HepG2 (cell line): ENCODE measurements at regions not wholly inside any gene's neighbourhood (a gene's known extent, or its start where the extent isn't known, plus 50 kb on each side); places are given as distances from the start of the nearest gene placed in this dataset.

Source experiments
- ATAC-seq: fragments of 200-7000 bp; cut with Tn5 transposase; 3 replicates; pipeline ENCODE4 v1.9.1; 2020; ENCODE audit warnings: mild to moderate bottlenecking, moderate library complexity
- BruUV-seq: library from RNA; stranded (reverse); fragments of 400-500 nt; replicated peaks from 2 replicates; lab custom pipeline; 2021; lab: Mats Ljungman, UMichigan
- CTCF ChIA-PET: fragments of 300-600 bp; formaldehyde crosslinking; extraction: SDS; loops from one replicate; lab custom pipeline; 2021; ENCODE audit warnings: low total read pairs, inconsistent platforms, low intra/inter-chr PET ratio; lab: Yijun Ruan, JAX
- POLR2A ChIA-PET: fragments of 350-600 bp; sonication (Branson Sonifier 250); formaldehyde crosslinking; loops from one replicate; lab custom pipeline; 2020; ENCODE audit warnings: antibody characterized with exemption, inconsistent platforms; lab: Yijun Ruan, JAX
- DNase-seq: peaks from one replicate; pipeline ENCODE4 v3.0.0-alpha.2; 2015; ENCODE audit warnings: low spot score
- FAIRE-seq: peaks from 3 replicates; lab custom pipeline; 2011; peaks lifted over from hg19 to GRCh38; lab: Jason Lieb, UNC
- H2AFZ ChIP-seq: one replicate; pipeline ENCODE4 v1.6.1; 2011; ENCODE audit warnings: low read length, inconsistent platforms
- H3K27ac ChIP-seq: fragments of 300-600 bp; 3 replicates; pipeline ENCODE4 v1.8.0; 2011; ENCODE audit warnings: mixed run types, mild to moderate bottlenecking, mixed read lengths, low read length, inconsistent platforms; ENCODE audit not compliant: insufficient read depth; ENCODE audit errors: extremely low read length
- H3K27me3 ChIP-seq, 2 experiments: fragments of 200-600 bp in 1 of 2; 2 replicates in 1 of 2; 3 replicates in 1 of 2; pipeline versions ENCODE4 v1.6.0 to v1.8.0; 2011; ENCODE audit warnings: low read length in 2 of 2, mild to moderate bottlenecking in 2 of 2, moderate library complexity in 2 of 2, inconsistent platforms in 1 of 2; ENCODE audit not compliant: insufficient read depth in 2 of 2, control insufficient read depth in 1 of 2
- H3K36me3 ChIP-seq, 2 experiments: fragments of 200-600 bp in 1 of 2; replicated peaks in 1 of 2; 2 replicates in 1 of 2; 3 replicates in 1 of 2; pipeline versions ENCODE4 v1.5.1 to v1.8.0; 2011; ENCODE audit warnings: low read length in 2 of 2, inconsistent platforms in 1 of 2; ENCODE audit not compliant: insufficient read depth in 2 of 2, control insufficient read depth in 1 of 2
- H3K4me1 ChIP-seq: 2 replicates; pipeline ENCODE4 v1.5.1; 2012; ENCODE audit warnings: low read length, inconsistent platforms; ENCODE audit not compliant: insufficient read depth
- H3K4me2 ChIP-seq: 2 replicates; pipeline ENCODE4 v1.6.0; 2011; ENCODE audit warnings: low read depth, low read length, inconsistent platforms
- H3K4me3 ChIP-seq, 3 experiments: fragments of 200-600 bp in 1 of 3; sonication (generic), shearing (Covaris generic) in 1 of 3; replicated peaks in 1 of 3; 2 replicates each; pipeline ENCODE4 v1.5.1; 2011 to 2016; ENCODE audit warnings: low read length in 3 of 3, inconsistent platforms in 2 of 3, low read depth in 2 of 3, mild to moderate bottlenecking in 2 of 3, control low read depth in 1 of 3, mixed read lengths in 1 of 3; ENCODE audit not compliant: insufficient read depth in 1 of 3
- H3K79me2 ChIP-seq: one replicate; pipeline ENCODE4 v1.6.1; 2011; ENCODE audit warnings: low read length, inconsistent platforms; ENCODE audit not compliant: insufficient read depth
- H3K9ac ChIP-seq: 2 replicates; pipeline ENCODE4 v1.6.0; 2011; ENCODE audit warnings: mild to moderate bottlenecking, low read depth, low read length, inconsistent platforms; ENCODE audit not compliant: insufficient read depth
- H3K9me3 ChIP-seq: 2 replicates; pipeline ENCODE4 v1.5.1; 2012; ENCODE audit warnings: mild to moderate bottlenecking, low read length
- H4K20me1 ChIP-seq: 2 replicates; pipeline ENCODE4 v1.6.0; 2011; ENCODE audit warnings: inconsistent platforms, mild to moderate bottlenecking, low read length, moderate library complexity; ENCODE audit not compliant: insufficient read depth
- ATRX ChIP-seq: sonication (generic); formaldehyde crosslinking; IDR thresholded peaks from 2 replicates; pipeline ENCODE4 v1.4.0; 2020; ENCODE audit warnings: missing genetic modification reagents, borderline replicate concordance
- ELF3 ChIP-seq: IDR thresholded peaks from 2 replicates; pipeline ENCODE4 v1.6.1; 2016; ENCODE audit warnings: missing genetic modification reagents, missing compliant biosample characterization
- HNF1B ChIP-seq: sonication (generic); formaldehyde crosslinking; IDR thresholded peaks from 2 replicates; pipeline ENCODE4 v1.5.1; 2020; ENCODE audit warnings: mild to moderate bottlenecking, moderate library complexity, missing genetic modification reagents
- ISX ChIP-seq: sonication (generic); formaldehyde crosslinking; conservative IDR thresholded peaks from 2 replicates; pipeline ENCODE4 v1.5.0; 2020; ENCODE audit warnings: missing genetic modification reagents
- NFE2L1 ChIP-seq: sonication (generic); formaldehyde crosslinking; IDR thresholded peaks from 2 replicates; pipeline ENCODE4 v1.4.0; 2020; ENCODE audit warnings: missing genetic modification reagents, mild to moderate bottlenecking, borderline replicate concordance
- NR2F1 ChIP-seq, 2 experiments: fragments of 450-650 bp in 1 of 2; formaldehyde crosslinking in 1 of 2; IDR thresholded peaks; 2 replicates each; pipeline versions ENCODE4 v1.5.0 to v1.6.1; 2016 to 2020; ENCODE audit warnings: mild to moderate bottlenecking in 1 of 2, missing compliant biosample characterization in 1 of 2, missing genetic modification reagents in 1 of 2, moderate library complexity in 1 of 2
- RFXANK ChIP-seq: IDR thresholded peaks from 2 replicates; pipeline ENCODE4 v1.6.1; 2016
- SIN3B ChIP-seq: fragments of 150-350 bp; IDR thresholded peaks from 2 replicates; pipeline ENCODE4 v1.6.1; 2014; ENCODE audit warnings: low read length
- SP5 ChIP-seq: IDR thresholded peaks from 2 replicates; pipeline ENCODE4 v1.6.1; 2016; ENCODE audit warnings: low read depth, borderline replicate concordance
- SUZ12 ChIP-seq: fragments of 150-350 bp; IDR thresholded peaks from 2 replicates; pipeline ENCODE4 v1.6.1; 2014; ENCODE audit warnings: low read depth, low read length
- ZNF136 ChIP-seq: sonication (generic); formaldehyde crosslinking; IDR thresholded peaks from 2 replicates; pipeline ENCODE4 v1.8.1; 2022; ENCODE audit warnings: low read depth, mild to moderate bottlenecking, moderate library complexity, missing genetic modification reagents
- WGBS: methylation state at CpG from one replicate; pipeline ENCODE4 v1.1.6; 2017; ENCODE audit warnings: low lambda C conversion rate; 5-methylcytosine and 5-hydroxymethylcytosine counted together
- in situ Hi-C: cut with HindIII; loops from 2 replicates; pipeline ENCODE4 v1.10.0; 2017; ENCODE audit warnings: low pct_unique_long_range_greater_than_20kb; ENCODE audit not compliant: extremely low pct_ligation_motif_present
- intact Hi-C: fragments of 100-400 bp; cut with micrococcal nuclease; formaldehyde crosslinking; loops from one replicate; pipeline ENCODE4 v1.10.0; 2022; ENCODE audit not compliant: unreplicated experiment
- TF ChIP-seq, protein P1 (sequence below): sonication (generic); formaldehyde crosslinking; IDR thresholded peaks from 2 replicates; pipeline ENCODE4 v1.5.0; 2020; ENCODE audit warnings: mild to moderate bottlenecking, missing genetic modification reagents, borderline replicate concordance

DNA sequence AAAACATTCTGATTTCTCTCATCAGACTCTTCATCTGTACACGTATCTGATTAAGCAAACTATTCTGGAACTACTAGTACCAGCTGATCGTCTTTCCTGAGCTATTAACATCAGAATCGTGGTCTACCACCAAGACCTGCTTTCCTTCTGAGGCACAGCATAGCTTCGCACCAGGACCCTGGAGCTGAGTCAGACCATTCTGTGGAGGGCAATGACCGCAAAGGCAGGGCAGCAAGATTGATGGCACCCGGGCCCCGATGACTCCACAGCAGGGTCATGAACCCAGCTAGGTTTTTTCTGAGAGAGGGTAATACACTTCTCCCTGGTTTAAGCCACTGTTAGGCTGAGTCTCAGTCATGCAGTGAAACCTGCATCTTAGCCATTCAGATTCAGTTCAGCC is 158.7 kb upstream of the GPR12 start:
- ChIA-PET CTCF (no interaction called here), POLR2A (no interaction called here)
- Histone ChIP-seq H4K20me1 (no peaks in the 10 kb centered on the region), H2AFZ (no peak overlapping the region), H3K4me1 (no peaks in the 10 kb centered on the region), H3K27ac (no peak overlapping the region), H3K36me3 (no peaks in the 10 kb centered on the region), H3K9me3 (no peaks in the 10 kb centered on the region), H3K4me2 (no peak overlapping the region), H3K27me3 (peaks cover 5 to 56% of the 10 kb centered on the region in 2 experiments; a peak in 4 of 5 replicates), H3K9ac (no peak overlapping the region), H3K4me3 (no peak overlapping the region), H3K79me2 (no peaks in the 10 kb centered on the region)
- intact Hi-C loops, result no loop called here
- no peak for FAIRE-seq
- no peak for DNase-seq
- WGBS, result 16% methylated on average over 4 of the region's 7 CpGs
- in situ Hi-C loops, result no loop called here
- no TSS peak for BruUV-seq
- ATAC-seq, result no peak
- no peak for TF ChIP-seq ATRX (CRISPR knock-in tag)
- TF ChIP-seq ZNF136 (CRISPR knock-in tag), result no peak
- no peak for TF ChIP-seq ELF3 (CRISPR knock-in tag)
- TF ChIP-seq, protein P1, sequence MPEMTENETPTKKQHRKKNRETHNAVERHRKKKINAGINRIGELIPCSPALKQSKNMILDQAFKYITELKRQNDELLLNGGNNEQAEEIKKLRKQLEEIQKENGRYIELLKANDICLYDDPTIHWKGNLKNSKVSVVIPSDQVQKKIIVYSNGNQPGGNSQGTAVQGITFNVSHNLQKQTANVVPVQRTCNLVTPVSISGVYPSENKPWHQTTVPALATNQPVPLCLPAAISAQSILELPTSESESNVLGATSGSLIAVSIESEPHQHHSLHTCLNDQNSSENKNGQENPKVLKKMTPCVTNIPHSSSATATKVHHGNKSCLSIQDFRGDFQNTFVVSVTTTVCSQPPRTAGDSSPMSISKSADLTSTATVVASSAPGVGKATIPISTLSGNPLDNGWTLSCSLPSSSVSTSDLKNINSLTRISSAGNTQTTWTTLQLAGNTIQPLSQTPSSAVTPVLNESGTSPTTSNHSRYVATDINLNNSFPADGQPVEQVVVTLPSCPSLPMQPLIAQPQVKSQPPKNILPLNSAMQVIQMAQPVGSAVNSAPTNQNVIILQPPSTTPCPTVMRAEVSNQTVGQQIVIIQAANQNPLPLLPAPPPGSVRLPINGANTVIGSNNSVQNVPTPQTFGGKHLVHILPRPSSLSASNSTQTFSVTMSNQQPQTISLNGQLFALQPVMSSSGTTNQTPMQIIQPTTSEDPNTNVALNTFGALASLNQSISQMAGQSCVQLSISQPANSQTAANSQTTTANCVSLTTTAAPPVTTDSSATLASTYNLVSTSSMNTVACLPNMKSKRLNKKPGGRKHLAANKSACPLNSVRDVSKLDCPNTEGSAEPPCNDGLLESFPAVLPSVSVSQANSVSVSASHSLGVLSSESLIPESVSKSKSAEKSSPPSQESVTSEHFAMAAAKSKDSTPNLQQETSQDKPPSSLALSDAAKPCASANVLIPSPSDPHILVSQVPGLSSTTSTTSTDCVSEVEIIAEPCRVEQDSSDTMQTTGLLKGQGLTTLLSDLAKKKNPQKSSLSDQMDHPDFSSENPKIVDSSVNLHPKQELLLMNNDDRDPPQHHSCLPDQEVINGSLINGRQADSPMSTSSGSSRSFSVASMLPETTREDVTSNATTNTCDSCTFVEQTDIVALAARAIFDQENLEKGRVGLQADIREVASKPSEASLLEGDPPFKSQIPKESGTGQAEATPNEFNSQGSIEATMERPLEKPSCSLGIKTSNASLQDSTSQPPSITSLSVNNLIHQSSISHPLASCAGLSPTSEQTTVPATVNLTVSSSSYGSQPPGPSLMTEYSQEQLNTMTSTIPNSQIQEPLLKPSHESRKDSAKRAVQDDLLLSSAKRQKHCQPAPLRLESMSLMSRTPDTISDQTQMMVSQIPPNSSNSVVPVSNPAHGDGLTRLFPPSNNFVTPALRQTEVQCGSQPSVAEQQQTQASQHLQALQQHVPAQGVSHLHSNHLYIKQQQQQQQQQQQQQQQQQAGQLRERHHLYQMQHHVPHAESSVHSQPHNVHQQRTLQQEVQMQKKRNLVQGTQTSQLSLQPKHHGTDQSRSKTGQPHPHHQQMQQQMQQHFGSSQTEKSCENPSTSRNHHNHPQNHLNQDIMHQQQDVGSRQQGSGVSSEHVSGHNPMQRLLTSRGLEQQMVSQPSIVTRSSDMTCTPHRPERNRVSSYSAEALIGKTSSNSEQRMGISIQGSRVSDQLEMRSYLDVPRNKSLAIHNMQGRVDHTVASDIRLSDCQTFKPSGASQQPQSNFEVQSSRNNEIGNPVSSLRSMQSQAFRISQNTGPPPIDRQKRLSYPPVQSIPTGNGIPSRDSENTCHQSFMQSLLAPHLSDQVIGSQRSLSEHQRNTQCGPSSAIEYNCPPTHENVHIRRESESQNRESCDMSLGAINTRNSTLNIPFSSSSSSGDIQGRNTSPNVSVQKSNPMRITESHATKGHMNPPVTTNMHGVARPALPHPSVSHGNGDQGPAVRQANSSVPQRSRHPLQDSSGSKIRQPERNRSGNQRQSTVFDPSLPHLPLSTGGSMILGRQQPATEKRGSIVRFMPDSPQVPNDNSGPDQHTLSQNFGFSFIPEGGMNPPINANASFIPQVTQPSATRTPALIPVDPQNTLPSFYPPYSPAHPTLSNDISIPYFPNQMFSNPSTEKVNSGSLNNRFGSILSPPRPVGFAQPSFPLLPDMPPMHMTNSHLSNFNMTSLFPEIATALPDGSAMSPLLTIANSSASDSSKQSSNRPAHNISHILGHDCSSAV, result no peak
- no peak for TF ChIP-seq RFXANK (CRISPR knock-in tag)
- TF ChIP-seq SIN3B, result no peak
- TF ChIP-seq HNF1B (CRISPR knock-in tag), result no peak
- TF ChIP-seq NFE2L1, result no peak
- TF ChIP-seq NR2F1 (CRISPR knock-in tag; IDR thresholded peaks at IDR 0.05), result no peak
- TF ChIP-seq SUZ12, result no peak
- TF ChIP-seq ISX (CRISPR knock-in tag), result no peak
- TF ChIP-seq SP5 (CRISPR knock-in tag), result no peak
